HG02981 (cell line): ENCODE measurements at regions not wholly inside any gene's neighbourhood (a gene's known extent, or its start where the extent isn't known, plus 50 kb on each side); places are given as distances from the start of the nearest gene placed in this dataset.

Experiments
- ATAC-seq: cut with Tn5 transposase; IDR thresholded peaks from one replicate; pipeline ENCODE4 v1.9.1; 2021; ENCODE audit warnings: mild to moderate bottlenecking, moderate library complexity; ENCODE audit not compliant: unreplicated experiment

DNA sequence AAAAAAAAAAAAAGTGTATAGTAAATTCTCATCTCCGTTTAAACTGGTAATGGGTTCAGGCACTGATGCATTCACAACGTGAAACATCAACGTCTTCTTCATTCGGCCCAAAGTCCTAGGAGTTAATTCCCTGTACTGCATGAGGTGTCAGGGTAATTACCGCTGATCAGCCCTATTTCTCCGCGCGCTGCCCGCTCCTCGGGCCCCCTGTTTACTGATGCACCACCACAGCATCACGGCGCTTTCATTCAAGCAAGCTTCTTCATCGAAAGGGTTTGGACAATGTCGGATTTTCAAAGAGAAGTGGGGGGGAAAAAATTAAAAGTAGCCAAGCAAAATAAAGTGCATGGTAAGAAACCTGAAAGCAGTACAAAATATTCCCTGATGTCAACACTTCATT is 352.0 kb upstream of the POU3F3 start:
- ATAC-seq: no peak

DNA sequence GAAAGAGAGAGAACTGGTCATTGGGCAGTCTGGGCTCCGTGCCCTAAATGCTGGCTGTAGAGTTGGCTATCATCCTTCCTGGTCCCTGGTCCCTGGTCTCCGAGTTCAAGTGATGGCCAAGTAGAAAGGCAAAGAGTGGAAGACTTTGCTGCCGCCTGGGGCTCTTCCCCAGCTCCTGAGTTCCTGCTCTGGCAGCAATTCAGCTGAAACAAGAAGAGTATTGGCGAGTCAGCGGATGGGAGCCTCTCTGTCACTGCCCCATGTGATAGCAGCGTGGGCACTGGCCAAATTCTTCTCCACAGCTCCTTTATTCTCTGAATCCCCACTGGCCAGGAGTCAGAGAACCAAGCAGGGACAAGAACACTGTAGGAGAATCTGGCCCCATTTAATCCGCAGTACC is 351.0 kb upstream of the POU3F3 start:
- ATAC-seq: no peak

DNA sequence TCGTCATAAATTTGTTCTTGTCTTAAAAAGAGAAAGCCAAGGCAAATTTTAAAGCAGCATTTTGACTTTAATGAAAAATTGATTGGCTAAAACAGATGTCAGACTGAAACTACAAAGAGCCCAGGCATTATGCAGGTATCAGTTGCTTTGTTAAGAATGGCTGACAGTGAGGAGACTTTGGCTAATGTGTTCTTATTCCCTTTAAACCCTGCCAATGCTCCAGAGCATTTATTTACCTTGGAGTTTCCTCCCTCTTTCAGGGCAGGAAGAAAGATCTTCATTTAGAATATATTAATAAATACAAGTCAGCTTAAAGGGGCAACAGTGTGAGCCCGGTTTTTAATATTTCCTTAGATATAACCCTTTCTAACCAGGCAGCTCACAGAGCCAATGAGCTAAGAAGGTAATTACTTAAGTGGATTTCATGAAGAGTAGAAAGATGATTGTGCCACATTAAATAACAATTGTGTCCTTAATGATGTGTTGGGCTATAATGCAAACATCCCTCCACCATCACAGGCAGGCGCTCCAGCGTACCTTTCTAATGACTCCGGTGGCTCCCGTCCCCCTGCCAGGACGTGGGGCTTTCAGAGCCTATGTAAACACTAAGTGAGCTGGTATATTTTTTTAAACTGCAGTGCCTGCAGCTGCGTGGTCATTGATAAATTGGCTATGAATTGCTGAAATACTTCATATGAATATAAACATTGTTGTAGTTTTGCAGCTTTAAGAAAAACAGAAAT is 349.4 kb upstream of the POU3F3 start:
- no peak for ATAC-seq

DNA sequence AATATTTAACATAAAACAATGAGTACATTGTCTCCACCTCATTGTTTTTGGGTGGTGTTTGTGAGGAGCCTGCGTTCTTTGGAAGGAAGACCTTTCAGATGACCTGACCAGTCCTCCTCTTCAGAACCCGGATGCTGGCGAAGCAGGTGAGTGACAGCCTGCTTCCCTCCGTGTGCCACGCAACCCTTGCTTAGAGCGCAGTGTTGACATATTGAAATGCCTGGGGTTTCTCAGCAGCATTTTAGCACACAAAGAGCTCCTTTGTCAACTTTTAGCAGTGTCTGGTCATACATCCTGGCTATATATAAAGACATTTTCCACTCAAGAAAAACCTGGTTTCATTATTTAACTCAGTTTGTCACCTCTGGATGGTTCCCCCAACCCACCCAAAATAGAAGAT is 335.7 kb upstream of the POU3F3 start:
- no peak for ATAC-seq

DNA sequence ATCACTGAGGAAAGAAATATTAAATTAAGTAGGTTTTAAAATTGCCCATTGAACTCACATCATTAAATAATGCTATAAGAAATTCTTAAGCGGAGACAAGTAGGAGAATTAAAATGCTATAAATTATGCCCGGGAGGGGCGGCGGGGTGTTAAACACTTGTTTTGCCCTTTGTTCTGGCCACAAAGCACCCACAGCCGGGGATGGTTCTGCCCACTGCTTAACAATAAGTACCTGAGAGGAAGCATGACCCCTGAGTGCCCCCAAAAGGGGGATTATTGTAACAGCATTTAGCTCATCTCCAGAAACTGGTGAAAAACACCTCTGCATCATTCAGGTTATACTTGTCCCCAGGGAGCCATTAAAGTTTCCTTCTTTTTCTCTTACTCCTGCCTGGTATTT is 332.7 kb upstream of the POU3F3 start:
- no peak for ATAC-seq

DNA sequence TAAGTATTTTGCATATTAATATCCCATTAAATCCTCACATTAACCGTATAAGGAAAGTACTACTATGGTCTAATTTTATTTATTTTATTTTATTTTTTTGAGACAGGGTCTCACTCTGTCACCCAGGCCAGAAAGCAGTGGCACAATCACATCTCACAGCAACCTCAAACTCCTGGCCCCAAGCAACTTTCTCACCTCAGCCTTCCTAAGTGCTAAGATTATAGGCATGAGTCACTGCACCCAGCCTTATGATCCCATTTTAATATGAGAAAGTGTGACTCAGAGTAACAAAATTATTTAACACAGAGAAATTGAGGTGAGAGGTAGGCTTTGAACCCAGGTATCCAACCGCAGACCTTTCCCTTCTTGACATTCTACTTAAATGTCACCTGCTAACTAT is 330.0 kb upstream of the POU3F3 start:
- ATAC-seq: no peak

DNA sequence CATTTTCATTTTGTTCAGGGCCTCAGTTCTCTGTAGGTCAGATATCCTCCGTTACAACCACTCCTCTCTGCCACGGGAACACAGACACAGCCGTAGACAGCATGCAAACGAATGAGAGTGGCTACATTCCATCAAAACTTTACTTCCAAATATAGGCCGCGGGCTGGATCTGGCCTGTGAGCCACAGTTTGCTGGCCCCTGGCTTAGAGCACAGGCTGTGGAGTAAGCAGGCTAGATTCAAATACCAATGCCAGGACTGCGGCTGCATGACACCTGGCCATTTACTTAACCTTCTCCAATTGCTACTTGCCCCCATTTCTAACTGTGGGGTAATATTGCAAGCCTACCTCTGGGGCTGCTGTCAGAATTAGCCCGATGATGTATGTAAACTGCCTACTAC is 325.8 kb upstream of the POU3F3 start:
- ATAC-seq: no peak

DNA sequence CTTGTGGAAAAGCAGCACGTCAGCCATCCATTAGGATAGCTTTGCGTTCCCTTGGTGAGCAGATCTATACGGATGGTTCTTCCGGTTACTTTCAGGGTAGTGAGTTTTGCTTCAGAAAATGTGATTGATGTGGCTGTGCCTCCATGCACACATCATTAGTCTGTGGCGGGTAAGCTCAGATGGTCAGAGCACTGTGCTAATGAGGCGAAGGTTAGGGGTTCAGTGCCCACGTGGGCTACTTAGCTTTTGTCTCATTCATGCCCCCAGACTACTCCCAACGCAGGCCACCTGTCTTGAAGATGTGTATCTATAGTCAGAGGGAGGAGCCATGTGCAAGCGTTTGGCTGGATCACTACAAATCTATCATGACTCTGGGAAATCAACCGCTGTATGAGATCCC is 322.8 kb upstream of the POU3F3 start:
- ATAC-seq: no peak

DNA sequence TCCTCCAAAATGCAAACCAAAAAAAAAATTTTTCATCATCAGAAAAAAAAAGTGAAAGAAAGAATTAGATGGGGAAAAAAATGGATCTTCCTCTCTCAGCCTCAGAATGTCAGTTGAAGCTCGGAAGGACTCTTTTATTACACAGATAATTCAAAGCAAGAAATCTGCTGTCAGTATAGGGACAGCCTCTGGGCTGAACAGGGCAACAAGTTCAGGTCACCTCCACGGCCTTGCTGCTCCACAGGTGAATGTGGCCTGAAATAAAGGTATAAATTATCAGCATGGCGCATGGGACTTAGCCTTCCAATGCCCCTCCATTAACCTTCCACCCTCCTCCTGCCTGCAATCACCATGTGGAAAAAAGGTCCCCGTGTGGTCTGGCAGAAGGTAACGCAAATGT is 316.8 kb upstream of the POU3F3 start:
- no peak for ATAC-seq

DNA sequence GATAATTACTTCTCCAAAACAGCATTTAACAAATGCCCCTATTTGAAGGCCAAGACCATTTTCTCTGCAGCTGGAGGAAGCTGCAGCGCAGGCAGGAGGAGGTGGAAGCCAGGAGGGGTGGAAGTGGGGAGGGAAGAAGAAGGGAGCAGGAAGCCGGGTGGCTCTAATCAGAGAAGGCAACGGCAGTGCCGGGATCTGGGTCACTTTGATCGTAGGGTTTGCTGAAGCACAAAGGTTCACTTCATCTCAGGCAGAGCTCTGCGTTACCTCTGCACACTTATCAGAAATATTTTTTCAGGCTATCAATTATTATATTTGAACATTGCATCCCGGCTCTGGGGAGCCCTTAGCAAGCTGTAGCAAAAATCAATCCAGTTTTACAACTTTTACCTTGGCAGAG is 315.8 kb upstream of the POU3F3 start:
- no peak for ATAC-seq

DNA sequence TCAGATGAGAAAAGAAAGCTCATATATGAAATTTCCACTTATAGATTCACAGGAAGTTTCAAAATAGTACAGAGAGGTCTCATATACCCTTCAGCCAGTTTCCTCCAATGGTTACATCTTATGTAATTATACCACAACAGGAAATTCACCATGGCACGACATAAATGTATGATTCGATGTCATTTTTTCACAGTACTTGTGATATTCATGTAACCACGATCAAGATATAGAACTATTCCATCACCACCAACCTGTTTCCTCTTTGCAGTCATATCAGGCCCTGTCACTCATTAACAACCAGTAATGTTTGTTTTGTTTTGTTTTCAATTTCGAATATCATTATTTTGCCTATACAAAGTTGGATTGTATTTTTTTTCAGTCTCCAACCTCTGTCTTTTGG is 314.3 kb upstream of the POU3F3 start:
- no peak for ATAC-seq

DNA sequence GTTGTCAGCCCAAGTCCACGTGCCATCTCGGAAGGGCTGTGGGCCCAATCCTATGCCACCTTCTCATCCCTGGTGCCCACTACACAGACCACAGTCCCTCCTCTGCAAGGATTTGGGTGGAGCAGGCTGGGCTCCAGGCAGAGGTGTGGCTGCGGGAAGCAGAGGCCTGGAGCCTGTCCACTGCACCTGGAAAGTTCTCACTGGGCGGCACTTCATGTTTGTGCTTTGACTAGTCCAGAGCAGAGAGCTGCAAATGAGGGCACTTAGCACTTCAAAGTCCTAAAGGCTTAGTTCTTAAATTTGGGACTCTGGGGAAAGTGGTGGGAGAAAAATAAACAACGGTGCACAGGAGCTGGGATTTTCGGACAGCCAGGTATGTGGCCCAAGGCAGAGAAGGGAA is 308.9 kb upstream of the POU3F3 start:
- no peak for ATAC-seq

DNA sequence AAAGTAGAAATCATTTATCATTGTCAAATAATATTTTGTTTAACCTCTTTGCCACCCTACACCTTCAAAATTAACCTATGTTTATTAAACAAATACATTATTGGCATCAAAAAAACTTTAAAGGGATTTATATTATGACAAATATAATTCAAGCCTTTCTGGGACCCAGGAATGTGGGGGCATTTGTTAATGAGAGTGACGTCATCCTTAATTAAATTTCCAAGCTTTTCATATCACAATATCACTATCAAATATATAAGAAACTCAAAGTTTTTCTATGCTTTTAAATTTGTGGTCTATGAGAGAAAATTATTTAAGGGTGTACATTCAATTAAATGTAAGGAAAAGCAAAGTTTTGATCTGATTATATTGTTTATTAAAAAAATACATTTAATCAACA is 307.4 kb upstream of the POU3F3 start:
- no peak for ATAC-seq

DNA sequence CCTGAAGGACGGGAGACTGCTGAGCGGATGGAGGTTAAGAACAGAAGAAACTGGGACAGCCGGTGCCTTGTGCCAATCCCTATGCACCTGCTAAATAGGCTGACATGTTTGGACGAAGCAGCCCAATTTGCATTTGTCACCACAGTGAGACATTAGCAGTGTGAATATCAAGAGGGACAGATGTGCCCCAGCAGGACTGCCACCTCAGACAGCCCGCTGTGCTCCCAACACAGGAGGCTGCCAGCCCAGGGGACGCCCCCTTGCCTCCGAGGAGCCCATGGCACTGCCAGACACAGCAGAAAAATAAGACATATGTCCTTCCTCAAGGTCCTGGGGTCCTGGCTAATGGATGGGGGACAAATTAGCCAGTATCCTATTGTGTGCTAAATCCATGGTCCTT is 306.7 kb upstream of the POU3F3 start:
- ATAC-seq: no peak

DNA sequence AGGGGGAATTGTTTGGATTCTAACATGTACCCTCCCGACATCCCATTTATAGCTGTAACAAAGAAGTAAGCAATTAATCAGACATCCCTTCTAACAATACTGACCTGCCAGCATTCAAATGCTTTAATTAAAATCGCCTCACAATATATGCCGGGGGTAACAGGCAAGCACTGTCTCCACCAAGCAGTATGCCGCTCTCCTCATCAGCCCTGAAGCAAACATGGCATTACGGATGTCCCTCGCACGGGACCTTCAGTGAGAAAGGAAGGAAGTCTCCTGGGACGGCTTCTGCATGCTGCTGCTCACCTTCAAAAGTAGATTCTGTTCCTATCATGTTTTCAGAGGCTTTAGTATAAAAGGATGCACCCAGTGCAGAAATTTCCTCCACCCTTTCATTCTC is 292.7 kb upstream of the POU3F3 start:
- ATAC-seq: no peak

DNA sequence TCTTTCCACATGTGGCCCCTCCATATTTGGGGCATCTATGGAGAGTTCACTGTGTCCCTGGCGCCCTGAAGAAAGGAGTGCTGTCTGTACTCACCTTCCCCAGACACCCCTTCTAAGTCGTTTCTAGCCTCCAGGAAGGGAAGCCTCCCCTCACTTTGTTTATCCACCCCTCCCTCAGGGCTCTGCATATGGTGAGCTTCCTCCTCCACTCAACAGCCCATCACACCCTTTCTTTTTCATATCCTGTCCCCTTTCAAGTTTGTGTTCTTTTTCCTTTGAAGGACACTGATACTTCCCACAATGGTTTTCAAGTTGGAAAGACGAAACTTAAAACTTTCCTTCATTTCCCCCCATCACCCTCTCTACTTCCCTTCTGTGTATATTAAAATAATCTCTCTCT is 291.4 kb upstream of the POU3F3 start:
- no peak for ATAC-seq

DNA sequence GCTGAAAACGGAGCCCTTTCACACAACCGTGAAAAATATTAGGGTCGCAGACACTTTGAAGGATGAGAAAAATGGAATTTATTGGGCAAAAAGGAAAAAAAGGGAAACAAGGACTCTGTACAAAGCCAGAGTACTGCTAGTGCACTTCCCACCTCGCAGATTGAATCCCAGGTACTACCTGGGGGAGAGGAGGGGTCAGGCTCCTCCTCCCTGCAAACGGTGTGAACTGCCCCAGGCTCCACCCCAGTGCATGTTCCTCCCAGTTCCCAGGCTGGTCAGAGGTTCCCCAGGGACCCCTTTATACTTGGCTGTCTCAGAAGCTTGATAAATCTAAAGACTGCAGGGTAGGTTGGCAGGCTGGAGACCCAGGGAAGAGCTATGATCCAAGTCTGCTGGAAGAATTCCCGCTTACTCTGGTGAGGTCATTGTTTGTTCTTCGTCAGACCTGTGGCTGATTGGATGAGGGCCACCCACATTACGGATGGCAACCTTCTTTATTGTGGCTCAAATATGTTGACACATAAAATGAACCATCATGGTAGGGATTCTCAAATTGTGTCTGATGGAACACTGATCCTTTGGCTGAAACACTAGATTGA is 290.4 kb upstream of the POU3F3 start:
- no peak for ATAC-seq

DNA sequence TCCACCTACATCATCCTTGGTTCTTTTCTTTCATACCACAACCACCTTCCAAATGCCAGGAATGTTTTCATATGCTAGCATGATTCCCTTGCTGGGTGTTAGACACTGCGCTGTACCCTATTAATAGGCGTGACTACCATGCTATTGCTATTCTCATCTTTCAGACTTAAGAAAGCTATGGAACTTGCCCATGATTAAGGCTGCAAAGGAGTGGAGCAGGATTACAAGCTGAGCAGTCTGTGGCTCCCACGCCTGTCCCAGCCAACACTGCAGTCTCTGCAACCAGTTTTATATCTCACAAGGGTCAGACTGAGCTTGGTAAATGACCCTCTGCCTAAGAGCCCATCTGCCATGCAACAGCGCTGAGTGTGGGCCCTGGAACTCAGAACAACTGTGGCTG is 285.7 kb upstream of the POU3F3 start:
- ATAC-seq: no peak

DNA sequence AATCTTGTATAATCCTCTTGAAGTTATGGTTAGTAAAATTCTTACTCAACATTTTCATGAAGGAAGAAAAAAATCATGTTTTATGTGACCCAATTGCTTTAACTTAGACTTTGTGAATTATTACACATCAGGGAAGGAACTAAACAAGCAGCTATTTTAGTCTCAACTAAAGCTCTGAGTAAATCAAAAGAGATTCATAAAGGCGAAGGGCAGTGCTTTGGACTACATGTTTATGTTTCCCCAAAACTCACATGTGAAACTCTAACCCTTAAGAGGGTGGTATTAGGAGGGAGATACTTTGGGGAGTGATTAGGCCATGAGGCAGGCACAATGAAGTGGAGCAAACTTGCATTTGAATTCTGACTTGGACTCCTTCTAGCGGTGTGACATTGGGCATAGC is 283.7 kb upstream of the POU3F3 start:
- ATAC-seq: no peak

DNA sequence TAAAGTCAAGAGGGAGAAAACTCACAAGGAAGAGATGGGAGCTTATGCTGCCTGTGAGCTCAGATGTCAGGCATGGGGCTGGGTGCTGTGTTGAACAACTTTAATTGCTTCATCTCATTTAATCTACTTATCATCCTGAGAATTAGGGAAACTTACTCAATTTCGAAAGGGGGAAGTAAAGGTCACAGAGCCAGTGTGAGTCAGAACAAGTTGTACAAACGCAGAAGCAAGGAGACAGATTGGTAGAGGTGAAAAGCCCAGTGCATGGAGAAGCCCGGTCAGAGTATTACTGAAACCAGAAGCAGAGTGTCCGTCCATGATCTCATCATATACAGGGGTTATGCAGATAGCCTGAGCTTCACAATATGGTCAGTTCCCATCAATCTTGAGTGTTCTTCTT is 281.1 kb upstream of the POU3F3 start:
- no peak for ATAC-seq

DNA sequence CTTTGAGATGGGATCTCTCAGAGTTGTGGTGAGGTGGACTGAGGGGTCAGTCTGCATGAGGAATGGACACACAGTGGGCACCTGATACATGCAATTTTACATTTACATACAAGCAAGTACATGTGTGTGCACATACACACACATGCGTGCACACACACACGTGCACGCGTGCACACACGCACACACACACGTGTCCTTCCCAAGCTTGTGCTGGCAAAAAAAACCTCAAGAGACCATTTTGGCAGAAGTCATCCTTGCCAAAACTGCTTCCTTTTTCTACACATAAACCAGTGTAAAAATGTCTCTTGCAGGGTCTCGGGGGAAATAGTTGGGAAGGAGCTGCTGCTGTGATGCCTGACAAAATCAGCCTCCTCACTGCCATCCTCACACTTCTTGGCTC is 279.5 kb upstream of the POU3F3 start:
- ATAC-seq: no peak

DNA sequence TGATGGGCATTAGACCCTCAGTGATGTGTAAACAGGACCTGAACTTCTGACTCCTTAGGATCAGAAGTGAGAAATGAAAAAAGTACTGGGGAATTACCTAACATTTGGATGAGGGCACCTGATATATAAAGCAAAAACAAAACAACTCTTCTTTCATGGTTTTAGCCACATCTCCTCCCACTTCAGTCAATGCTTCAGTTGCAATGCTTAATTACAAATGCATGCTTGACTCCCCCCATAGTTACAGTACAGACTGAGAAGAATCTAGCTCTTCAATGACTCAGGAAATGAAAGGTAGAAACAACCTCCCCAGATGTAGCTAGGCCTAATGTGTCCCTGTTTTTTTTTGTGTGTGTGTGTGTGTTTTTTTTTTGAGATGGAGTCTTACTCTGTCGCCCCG is 276.8 kb upstream of the POU3F3 start:
- no peak for ATAC-seq

DNA sequence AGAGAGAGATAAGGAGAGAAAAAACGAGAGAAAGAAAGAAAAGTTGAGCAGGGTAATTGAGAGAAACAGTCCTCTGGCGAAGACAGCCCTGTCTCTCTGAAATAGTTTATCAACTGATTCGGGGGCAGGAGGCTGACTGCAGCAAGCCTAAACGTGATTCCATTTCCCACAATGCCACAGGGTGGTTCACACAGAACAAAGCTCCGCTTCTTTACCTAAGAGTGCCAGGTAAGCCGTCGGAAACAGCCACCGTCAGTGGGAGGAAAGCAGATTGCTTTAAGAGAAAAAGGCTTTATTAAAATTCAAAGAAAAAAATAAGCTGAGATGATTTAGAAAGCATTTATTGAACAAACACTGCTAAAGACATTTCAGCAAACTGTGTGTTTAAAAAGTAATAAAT is 271.4 kb upstream of the POU3F3 start:
- ATAC-seq: no peak
